ENCODE measurements at regions not wholly inside any gene's neighbourhood (a gene's known extent, or its start where the extent isn't known, plus 50 kb on each side); places are given as distances from the start of the nearest gene placed in this dataset.

DNA sequence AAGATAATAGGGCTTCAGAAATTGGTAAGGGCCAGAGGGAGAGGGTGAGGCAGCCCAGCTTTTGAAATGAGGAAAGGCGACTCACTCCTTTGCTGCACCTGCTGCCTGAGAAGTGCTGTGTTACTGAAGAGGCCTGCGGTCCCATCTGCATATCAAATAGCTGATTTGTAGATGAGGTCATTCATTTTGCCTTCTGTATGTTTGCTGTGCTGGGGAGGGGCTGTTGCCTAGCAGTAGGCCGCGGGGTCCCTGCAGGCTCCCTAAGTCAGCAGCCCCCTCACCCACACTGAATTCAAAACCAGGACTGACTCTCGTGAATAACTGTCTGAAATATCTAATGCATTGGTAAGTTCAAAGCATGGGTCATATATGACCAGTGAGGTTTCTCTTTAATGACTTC lies 377.2 kb downstream of the SOX11 start:
- Histone ChIP-seq H3K27me3 (ENCODE audit: insufficient read depth, low read length) (no peaks in the 10 kb centered on the region), H3K36me3 (ENCODE audit: control insufficient read depth in 1 of 2, insufficient read depth in 2 of 2, low read length in 2 of 2) (no peaks in the 10 kb centered on the region), H2AFZ (ENCODE audit: low read depth, low read length, poor library complexity, severe bottlenecking) (no peak overlapping the region), H3K4me1 (ENCODE audit: control insufficient read depth in 1 of 2, insufficient read depth in 2 of 2, low read length in 2 of 2) (no peaks in the 10 kb centered on the region), H3K4me2 (ENCODE audit: low read length) (no peak overlapping the region), H3K79me2 (ENCODE audit: insufficient read depth, low read length) (no peaks in the 10 kb centered on the region), H3K9me2 (ENCODE audit: insufficient read depth) (no peaks in the 10 kb centered on the region), H4K20me1 (ENCODE audit: insufficient read depth) (no peaks in the 10 kb centered on the region), H3K9ac (ENCODE audit: low read length) (no peak overlapping the region), H3K27ac (ENCODE audit: low read depth, low read length) (no peak overlapping the region), H3K9me3 (ENCODE audit: control insufficient read depth in 1 of 2, insufficient read depth in 1 of 2, low read depth in 1 of 2, low read length in 2 of 2) (peaks cover 9 to 16% of the 10 kb centered on the region in 2 experiments; a peak in 2 of 4 replicates), H3K4me3 (replicated peaks in 1 of 2; ENCODE audit: low read depth in 1 of 2, low read length in 2 of 2) (no peak overlapping the region)
- DNase-seq (ENCODE audit: low read depth, low spot score) = no peak
- ChIA-PET RAD21 (ENCODE audit: low non-redundant PET in 1 of 2, low total read pairs in 2 of 2, uncharacterized antibody in 2 of 2, unreplicated experiment in 2 of 2) (no interaction called here), POLR2A (no interaction called here), CTCF (no interaction called here)
- no TSS peak for BruUV-seq (replicated peaks)
- intact Hi-C loops (cut with micrococcal nuclease) = no loop called here
- ATAC-seq = no peak
- no peak for TF ChIP-seq POLR2A (IDR thresholded peaks at IDR 0.05; ENCODE audit: borderline replicate concordance, extremely low read depth, insufficient read depth, insufficient read length)
- TF ChIP-seq EZH2phosphoT487 (IDR thresholded peaks at IDR 0.05; ENCODE audit: borderline replicate concordance) = no peak
- no peak for TF ChIP-seq ELF1 (IDR thresholded peaks at IDR 0.05; ENCODE audit: borderline replicate concordance, low read depth)
- TF ChIP-seq, protein P1, sequence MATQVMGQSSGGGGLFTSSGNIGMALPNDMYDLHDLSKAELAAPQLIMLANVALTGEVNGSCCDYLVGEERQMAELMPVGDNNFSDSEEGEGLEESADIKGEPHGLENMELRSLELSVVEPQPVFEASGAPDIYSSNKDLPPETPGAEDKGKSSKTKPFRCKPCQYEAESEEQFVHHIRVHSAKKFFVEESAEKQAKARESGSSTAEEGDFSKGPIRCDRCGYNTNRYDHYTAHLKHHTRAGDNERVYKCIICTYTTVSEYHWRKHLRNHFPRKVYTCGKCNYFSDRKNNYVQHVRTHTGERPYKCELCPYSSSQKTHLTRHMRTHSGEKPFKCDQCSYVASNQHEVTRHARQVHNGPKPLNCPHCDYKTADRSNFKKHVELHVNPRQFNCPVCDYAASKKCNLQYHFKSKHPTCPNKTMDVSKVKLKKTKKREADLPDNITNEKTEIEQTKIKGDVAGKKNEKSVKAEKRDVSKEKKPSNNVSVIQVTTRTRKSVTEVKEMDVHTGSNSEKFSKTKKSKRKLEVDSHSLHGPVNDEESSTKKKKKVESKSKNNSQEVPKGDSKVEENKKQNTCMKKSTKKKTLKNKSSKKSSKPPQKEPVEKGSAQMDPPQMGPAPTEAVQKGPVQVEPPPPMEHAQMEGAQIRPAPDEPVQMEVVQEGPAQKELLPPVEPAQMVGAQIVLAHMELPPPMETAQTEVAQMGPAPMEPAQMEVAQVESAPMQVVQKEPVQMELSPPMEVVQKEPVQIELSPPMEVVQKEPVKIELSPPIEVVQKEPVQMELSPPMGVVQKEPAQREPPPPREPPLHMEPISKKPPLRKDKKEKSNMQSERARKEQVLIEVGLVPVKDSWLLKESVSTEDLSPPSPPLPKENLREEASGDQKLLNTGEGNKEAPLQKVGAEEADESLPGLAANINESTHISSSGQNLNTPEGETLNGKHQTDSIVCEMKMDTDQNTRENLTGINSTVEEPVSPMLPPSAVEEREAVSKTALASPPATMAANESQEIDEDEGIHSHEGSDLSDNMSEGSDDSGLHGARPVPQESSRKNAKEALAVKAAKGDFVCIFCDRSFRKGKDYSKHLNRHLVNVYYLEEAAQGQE (IDR thresholded peaks at IDR 0.05; ENCODE audit: low read depth) = no peak
- TF ChIP-seq FOSL1 (IDR thresholded peaks at IDR 0.05; ENCODE audit: low read depth) = no peak
- TF ChIP-seq, protein P2, sequence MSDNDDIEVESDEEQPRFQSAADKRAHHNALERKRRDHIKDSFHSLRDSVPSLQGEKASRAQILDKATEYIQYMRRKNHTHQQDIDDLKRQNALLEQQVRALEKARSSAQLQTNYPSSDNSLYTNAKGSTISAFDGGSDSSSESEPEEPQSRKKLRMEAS (IDR thresholded peaks at IDR 0.05) = no peak
- TF ChIP-seq SIN3A (IDR thresholded peaks at IDR 0.05; ENCODE audit: low read depth) = no peak
- no peak for TF ChIP-seq ZFX (IDR thresholded peaks at IDR 0.05)
- TF ChIP-seq EZH2 (IDR thresholded peaks at IDR 0.05) = no peak
- TF ChIP-seq SP1 (IDR thresholded peaks at IDR 0.05; ENCODE audit: low read depth) = no peak
- TF ChIP-seq, protein P3, sequence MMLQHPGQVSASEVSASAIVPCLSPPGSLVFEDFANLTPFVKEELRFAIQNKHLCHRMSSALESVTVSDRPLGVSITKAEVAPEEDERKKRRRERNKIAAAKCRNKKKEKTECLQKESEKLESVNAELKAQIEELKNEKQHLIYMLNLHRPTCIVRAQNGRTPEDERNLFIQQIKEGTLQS (IDR thresholded peaks at IDR 0.05) = no peak
- TF ChIP-seq, protein P4, sequence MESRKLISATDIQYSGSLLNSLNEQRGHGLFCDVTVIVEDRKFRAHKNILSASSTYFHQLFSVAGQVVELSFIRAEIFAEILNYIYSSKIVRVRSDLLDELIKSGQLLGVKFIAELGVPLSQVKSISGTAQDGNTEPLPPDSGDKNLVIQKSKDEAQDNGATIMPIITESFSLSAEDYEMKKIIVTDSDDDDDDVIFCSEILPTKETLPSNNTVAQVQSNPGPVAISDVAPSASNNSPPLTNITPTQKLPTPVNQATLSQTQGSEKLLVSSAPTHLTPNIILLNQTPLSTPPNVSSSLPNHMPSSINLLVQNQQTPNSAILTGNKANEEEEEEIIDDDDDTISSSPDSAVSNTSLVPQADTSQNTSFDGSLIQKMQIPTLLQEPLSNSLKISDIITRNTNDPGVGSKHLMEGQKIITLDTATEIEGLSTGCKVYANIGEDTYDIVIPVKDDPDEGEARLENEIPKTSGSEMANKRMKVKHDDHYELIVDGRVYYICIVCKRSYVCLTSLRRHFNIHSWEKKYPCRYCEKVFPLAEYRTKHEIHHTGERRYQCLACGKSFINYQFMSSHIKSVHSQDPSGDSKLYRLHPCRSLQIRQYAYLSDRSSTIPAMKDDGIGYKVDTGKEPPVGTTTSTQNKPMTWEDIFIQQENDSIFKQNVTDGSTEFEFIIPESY (IDR thresholded peaks at IDR 0.05; ENCODE audit: extremely low read depth, insufficient replicate concordance, low read length) = no peak
- no peak for TF ChIP-seq POLR2AphosphoS5 (IDR thresholded peaks at IDR 0.05; ENCODE audit: low read depth, low read length)
- no peak for TF ChIP-seq SRF (IDR thresholded peaks at IDR 0.05; ENCODE audit: low read depth)
- no peak for TF ChIP-seq EGR1 (IDR thresholded peaks at IDR 0.05; ENCODE audit: low read depth)
- TF ChIP-seq JUND (IDR thresholded peaks at IDR 0.05) = no peak

All from HCT116 (cell line).